ENCODE measurements at regions not wholly inside any gene's neighbourhood (a gene's known extent, or its start where the extent isn't known, plus 50 kb on each side); places are given as distances from the start of the nearest gene placed in this dataset.

- H3K27me3 ChIP-seq (ENCODE audit: control insufficient read depth, extremely low read depth, insufficient read depth, low read length): no peaks in the 10 kb centered on the region
- no peak overlapping the region for H3K4me2 ChIP-seq (ENCODE audit: control insufficient read depth, extremely low read depth, insufficient read depth, low read depth, low read length)
- no peak overlapping the region for H3K9ac ChIP-seq (ENCODE audit: control insufficient read depth, extremely low read depth, insufficient read depth, low read length)
- no peak overlapping the region for H3K4me3 ChIP-seq (ENCODE audit: control insufficient read depth in 2 of 3, extremely low read depth in 1 of 3, insufficient read depth in 2 of 3, low read depth in 1 of 3, low read length in 3 of 3)
- H3K9me3 ChIP-seq (ENCODE audit: control insufficient read depth, low read depth, low read length): no peaks in the 10 kb centered on the region
- H2AFZ ChIP-seq (ENCODE audit: control insufficient read depth, low read length): no peak overlapping the region
- H3K79me2 ChIP-seq (ENCODE audit: control insufficient read depth, insufficient read depth, low read length): no peaks in the 10 kb centered on the region
- no peaks in the 10 kb centered on the region for H3K4me1 ChIP-seq (ENCODE audit: control insufficient read depth, extremely low read depth, insufficient read depth, low read length)
- dilution Hi-C loops (cut with MboI; ENCODE audit: extremely low pct_ligation_motif_present, low sequenced_read_pairs): no loop called here
- H4K20me1 ChIP-seq (ENCODE audit: control insufficient read depth, extremely low read depth, insufficient read depth, low read length): no peaks in the 10 kb centered on the region
- DNase-seq (ENCODE audit: low read depth, low spot score): no peak
- TF ChIP-seq, protein P1, sequence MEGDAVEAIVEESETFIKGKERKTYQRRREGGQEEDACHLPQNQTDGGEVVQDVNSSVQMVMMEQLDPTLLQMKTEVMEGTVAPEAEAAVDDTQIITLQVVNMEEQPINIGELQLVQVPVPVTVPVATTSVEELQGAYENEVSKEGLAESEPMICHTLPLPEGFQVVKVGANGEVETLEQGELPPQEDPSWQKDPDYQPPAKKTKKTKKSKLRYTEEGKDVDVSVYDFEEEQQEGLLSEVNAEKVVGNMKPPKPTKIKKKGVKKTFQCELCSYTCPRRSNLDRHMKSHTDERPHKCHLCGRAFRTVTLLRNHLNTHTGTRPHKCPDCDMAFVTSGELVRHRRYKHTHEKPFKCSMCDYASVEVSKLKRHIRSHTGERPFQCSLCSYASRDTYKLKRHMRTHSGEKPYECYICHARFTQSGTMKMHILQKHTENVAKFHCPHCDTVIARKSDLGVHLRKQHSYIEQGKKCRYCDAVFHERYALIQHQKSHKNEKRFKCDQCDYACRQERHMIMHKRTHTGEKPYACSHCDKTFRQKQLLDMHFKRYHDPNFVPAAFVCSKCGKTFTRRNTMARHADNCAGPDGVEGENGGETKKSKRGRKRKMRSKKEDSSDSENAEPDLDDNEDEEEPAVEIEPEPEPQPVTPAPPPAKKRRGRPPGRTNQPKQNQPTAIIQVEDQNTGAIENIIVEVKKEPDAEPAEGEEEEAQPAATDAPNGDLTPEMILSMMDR (optimal IDR thresholded peaks at IDR 0.05 in 1 of 3, IDR thresholded peaks at IDR 0.05 in 1 of 3, conservative IDR thresholded peaks at IDR 0.05 in 1 of 3; ENCODE audit: extremely low read depth in 1 of 3, insufficient read depth in 2 of 3, low read length in 3 of 3): no peak
- TF ChIP-seq EZH2 (IDR thresholded peaks at IDR 0.05; ENCODE audit: low read length): no peak
- H3K9me1 ChIP-seq (ENCODE audit: control insufficient read depth, extremely low read depth, insufficient read depth, low read length): no peaks in the 10 kb centered on the region
- no peaks in the 10 kb centered on the region for H3K36me3 ChIP-seq (ENCODE audit: control insufficient read depth in 2 of 2, extremely low read depth in 1 of 2, insufficient read depth in 2 of 2, low read length in 2 of 2)
- FAIRE-seq: no peak
- H3K27ac ChIP-seq (ENCODE audit: control insufficient read depth, insufficient read depth, low read length): no peak overlapping the region
Measured at GRCh38 chr20:22160101-22160652, 424.2 kb downstream of the FOXA2 start.

DNA sequence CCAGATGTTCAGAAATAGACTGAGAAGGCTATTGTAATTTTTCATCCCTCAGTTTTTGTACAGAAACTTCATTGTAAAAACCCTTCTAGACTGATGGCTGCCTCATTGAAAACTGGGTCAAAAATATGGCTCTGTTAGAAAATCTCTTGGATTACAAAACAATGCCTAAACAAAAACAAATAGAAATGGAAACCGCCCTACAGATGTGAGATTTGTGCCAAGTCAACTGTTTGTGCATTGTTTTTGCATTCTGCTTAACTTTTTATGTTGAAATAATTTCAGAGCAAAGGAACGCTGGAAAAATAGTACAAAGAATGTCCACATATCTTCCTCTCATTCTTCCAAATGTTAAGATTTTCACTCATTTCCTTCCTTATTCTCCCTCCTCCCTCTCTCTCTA lies 425.1 kb downstream of the FOXA2 start:
- no peak overlapping the region for H2AFZ ChIP-seq (ENCODE audit: control insufficient read depth, low read length)
- no peaks in the 10 kb centered on the region for H3K79me2 ChIP-seq (ENCODE audit: control insufficient read depth, insufficient read depth, low read length)
- H3K4me3 ChIP-seq (ENCODE audit: control insufficient read depth in 2 of 3, extremely low read depth in 1 of 3, insufficient read depth in 2 of 3, low read depth in 1 of 3, low read length in 3 of 3): no peak overlapping the region
- no peaks in the 10 kb centered on the region for H3K36me3 ChIP-seq (ENCODE audit: control insufficient read depth in 2 of 2, extremely low read depth in 1 of 2, insufficient read depth in 2 of 2, low read length in 2 of 2)
- TF ChIP-seq, protein P1 (optimal IDR thresholded peaks at IDR 0.05 in 1 of 3, IDR thresholded peaks at IDR 0.05 in 1 of 3, conservative IDR thresholded peaks at IDR 0.05 in 1 of 3; ENCODE audit: extremely low read depth in 1 of 3, insufficient read depth in 2 of 3, low read length in 3 of 3): no peak
- no peak for TF ChIP-seq EZH2 (IDR thresholded peaks at IDR 0.05; ENCODE audit: low read length)
- no peak overlapping the region for H3K9ac ChIP-seq (ENCODE audit: control insufficient read depth, extremely low read depth, insufficient read depth, low read length)
- H3K4me2 ChIP-seq (ENCODE audit: control insufficient read depth, extremely low read depth, insufficient read depth, low read depth, low read length): no peak overlapping the region
- no peaks in the 10 kb centered on the region for H4K20me1 ChIP-seq (ENCODE audit: control insufficient read depth, extremely low read depth, insufficient read depth, low read length)
- H3K4me1 ChIP-seq (ENCODE audit: control insufficient read depth, extremely low read depth, insufficient read depth, low read length): no peaks in the 10 kb centered on the region
- no peak overlapping the region for H3K27ac ChIP-seq (ENCODE audit: control insufficient read depth, insufficient read depth, low read length)
- dilution Hi-C loops (cut with MboI; ENCODE audit: extremely low pct_ligation_motif_present, low sequenced_read_pairs): no loop called here
- DNase-seq (ENCODE audit: low read depth, low spot score): no peak
- no peaks in the 10 kb centered on the region for H3K9me1 ChIP-seq (ENCODE audit: control insufficient read depth, extremely low read depth, insufficient read depth, low read length)
- FAIRE-seq: no peak
- no peaks in the 10 kb centered on the region for H3K9me3 ChIP-seq (ENCODE audit: control insufficient read depth, low read depth, low read length)
- H3K27me3 ChIP-seq (ENCODE audit: control insufficient read depth, extremely low read depth, insufficient read depth, low read length): no peaks in the 10 kb centered on the region
